OCI-LY3 (cell line): ENCODE measurements at regions not wholly inside any gene's neighbourhood (a gene's known extent, or its start where the extent isn't known, plus 50 kb on each side); places are given as distances from the start of the nearest gene placed in this dataset.

ENCODE experiments used
- CTCF ChIP-seq: fragments of 200-600, 300-600 bp; sonication (generic); IDR thresholded peaks from 2 replicates; pipeline ENCODE4 v1.5.1; 2014; ENCODE audit warnings: antibody characterized with exemption, low read length, low read depth
- EZH2phosphoT487 ChIP-seq: fragments of 200-600 bp; shearing (Covaris generic); IDR thresholded peaks from 2 replicates; pipeline ENCODE4 v1.6.1; 2018; ENCODE audit warnings: antibody characterized with exemption, mixed run types, low read depth

GRCh38 chr13:31610270-31610998 lies 128.9 kb upstream of the RXFP2 start:
- TF ChIP-seq CTCF (no peak), EZH2phosphoT487 (no peak)
